SU-DHL-6 (cell line): ENCODE measurements at regions not wholly inside any gene's neighbourhood (a gene's known extent, or its start where the extent isn't known, plus 50 kb on each side); places are given as distances from the start of the nearest gene placed in this dataset.

Source experiments
- H2AFZ ChIP-seq: fragments of 200-600 bp; sonication (generic); 2 replicates; pipeline ENCODE4 v1.6.1; 2014; ENCODE audit warnings: low read depth, mild to moderate bottlenecking, moderate library complexity, mixed read lengths, antibody characterized with exemption, low read length; ENCODE audit not compliant: severe bottlenecking
- H3F3A ChIP-seq: fragments of 200-600 bp; shearing (Covaris generic); 2 replicates; pipeline ENCODE4 v1.6.0; 2016; ENCODE audit warnings: antibody characterized with exemption, mild to moderate bottlenecking; ENCODE audit not compliant: insufficient read depth
- H3K27ac ChIP-seq: fragments of 200-600 bp; sonication (generic); 2 replicates; pipeline ENCODE4 v1.5.1; 2016; ENCODE audit warnings: low read depth, mild to moderate bottlenecking, low read length, moderate library complexity, mixed read lengths
- H3K27me3 ChIP-seq: fragments of 200-600 bp; sonication (generic), shearing (Covaris generic); 2 replicates; pipeline ENCODE4 v1.6.0; 2014; ENCODE audit warnings: mild to moderate bottlenecking, low read length
- H3K36me3 ChIP-seq: fragments of 200-600 bp; sonication (generic); 2 replicates; pipeline ENCODE4 v1.6.1; 2014; ENCODE audit warnings: mild to moderate bottlenecking, low read length, mixed read lengths
- H3K4me2 ChIP-seq: fragments of 300-600, 200-600 bp; shearing (Covaris generic), sonication (generic); 2 replicates; pipeline ENCODE4 v1.6.0; 2014; ENCODE audit warnings: low read length, low read depth, mild to moderate bottlenecking; ENCODE audit not compliant: poor library complexity, severe bottlenecking
- H3K4me3 ChIP-seq: fragments of 200-600 bp; sonication (generic); 2 replicates; pipeline ENCODE4 v1.5.1; 2014; ENCODE audit warnings: antibody characterized with exemption, low read length, mild to moderate bottlenecking, mixed read lengths; ENCODE audit not compliant: insufficient read depth, poor library complexity, severe bottlenecking
- H3K79me2 ChIP-seq: fragments of 200-600 bp; sonication (generic); 2 replicates; pipeline ENCODE4 v1.6.1; 2014; ENCODE audit warnings: mild to moderate bottlenecking, low read length, moderate library complexity; ENCODE audit not compliant: insufficient read depth
- H3K9ac ChIP-seq: fragments of 200-600 bp; sonication (generic); 2 replicates; pipeline ENCODE4 v1.7.0; 2014; ENCODE audit warnings: mild to moderate bottlenecking, low read length
- H3K9me2 ChIP-seq: fragments of 200-600 bp; sonication (generic); replicated peaks from 2 replicates; pipeline ENCODE4 v1.6.1; 2014; ENCODE audit warnings: low read length; ENCODE audit not compliant: insufficient read depth
- H3K9me3 ChIP-seq: fragments of 200-600 bp; sonication (generic); 2 replicates; pipeline ENCODE4 v1.6.1; 2014; ENCODE audit warnings: low read length, mixed read lengths; ENCODE audit not compliant: insufficient read depth
- H4K20me1 ChIP-seq: fragments of 200-600 bp; sonication (generic); 2 replicates; pipeline ENCODE4 v1.6.1; 2014; ENCODE audit warnings: low read depth, mild to moderate bottlenecking, antibody characterized with exemption, low read length, moderate library complexity, mixed read lengths
- CTCF ChIP-seq: fragments of 200-600 bp; sonication (generic); IDR thresholded peaks from one replicate; pipeline ENCODE4 v1.5.1; 2017; ENCODE audit warnings: antibody characterized with exemption, mild to moderate bottlenecking, low read length, moderate library complexity; ENCODE audit not compliant: insufficient read depth, poor library complexity, severe bottlenecking
- EZH2phosphoT487 ChIP-seq: fragments of 200-600 bp; sonication (generic), shearing (Covaris generic); conservative IDR thresholded peaks from 2 replicates; pipeline ENCODE4 v1.6.1; 2018; ENCODE audit warnings: mild to moderate bottlenecking, antibody characterized with exemption, low read length, moderate library complexity, mixed read lengths

GRCh38 chr5:13464532-13465193 lies 479.8 kb downstream of the DNAH5 start:
- no peaks in the 10 kb centered on the region for H3K27me3 ChIP-seq
- H3K9me3 ChIP-seq = no peaks in the 10 kb centered on the region
- no peaks in the 10 kb centered on the region for H3K79me2 ChIP-seq
- H3K9me2 ChIP-seq = no peaks in the 10 kb centered on the region
- H3K4me3 ChIP-seq = no peak overlapping the region
- no peak overlapping the region for H2AFZ ChIP-seq
- H3K27ac ChIP-seq = no peak overlapping the region
- no peaks in the 10 kb centered on the region for H3K36me3 ChIP-seq
- no peak overlapping the region for H3K9ac ChIP-seq
- H3K4me2 ChIP-seq = no peak overlapping the region
- no peaks in the 10 kb centered on the region for H4K20me1 ChIP-seq
- no peaks in the 10 kb centered on the region for H3F3A ChIP-seq
- TF ChIP-seq EZH2phosphoT487 = no peak
- TF ChIP-seq CTCF = no peak

DNA sequence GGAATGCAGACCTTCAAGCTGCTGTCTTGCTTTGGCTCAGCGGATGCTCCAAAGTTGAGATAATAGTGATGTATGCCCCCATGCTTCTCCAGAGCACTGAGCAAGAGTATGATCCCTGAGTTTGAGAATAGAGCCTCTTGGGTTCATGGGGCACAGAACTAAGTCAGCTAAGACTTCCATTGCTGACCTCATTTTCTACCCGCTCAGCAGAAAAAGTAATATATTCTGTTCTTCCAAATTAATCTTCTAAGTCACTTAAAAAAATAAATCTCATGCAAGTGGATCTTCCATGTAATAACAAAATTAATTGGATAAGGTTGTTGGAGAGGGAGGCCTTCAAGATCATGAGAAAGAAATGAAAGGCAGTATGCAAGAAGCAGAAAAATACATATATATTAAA lies 483.9 kb downstream of the DNAH5 start:
- no peak overlapping the region for H3K9ac ChIP-seq
- H2AFZ ChIP-seq = no peak overlapping the region
- no peaks in the 10 kb centered on the region for H3F3A ChIP-seq
- H3K27me3 ChIP-seq = no peaks in the 10 kb centered on the region
- no peaks in the 10 kb centered on the region for H3K79me2 ChIP-seq
- no peaks in the 10 kb centered on the region for H4K20me1 ChIP-seq
- no peaks in the 10 kb centered on the region for H3K9me2 ChIP-seq
- no peaks in the 10 kb centered on the region for H3K36me3 ChIP-seq
- no peak overlapping the region for H3K27ac ChIP-seq
- H3K4me2 ChIP-seq = no peak overlapping the region
- H3K9me3 ChIP-seq = no peaks in the 10 kb centered on the region
- H3K4me3 ChIP-seq = no peak overlapping the region
- TF ChIP-seq CTCF (no peak), EZH2phosphoT487 (no peak)

GRCh38 chr5:13454050-13454449 lies 490.4 kb downstream of the DNAH5 start:
- Histone ChIP-seq H3K9me3 (no peaks in the 10 kb centered on the region), H3K27ac (no peak overlapping the region), H3K79me2 (no peaks in the 10 kb centered on the region), H4K20me1 (no peaks in the 10 kb centered on the region), H2AFZ (no peak overlapping the region), H3K4me3 (no peak overlapping the region), H3F3A (no peaks in the 10 kb centered on the region), H3K9ac (no peak overlapping the region), H3K27me3 (no peaks in the 10 kb centered on the region), H3K4me2 (no peak overlapping the region), H3K36me3 (no peaks in the 10 kb centered on the region), H3K9me2 (no peaks in the 10 kb centered on the region)
- TF ChIP-seq CTCF (no peak), EZH2phosphoT487 (no peak)
